HepG2 (cell line): ENCODE measurements at regions not wholly inside any gene's neighbourhood (a gene's known extent, or its start where the extent isn't known, plus 50 kb on each side); places are given as distances from the start of the nearest gene placed in this dataset.

ENCODE experiments used
- LBX2 ChIP-seq: sonication (generic); formaldehyde crosslinking; IDR thresholded peaks from 2 replicates; pipeline ENCODE4 v1.5.0; 2020; ENCODE audit warnings: missing genetic modification reagents, mild to moderate bottlenecking, borderline replicate concordance
- MLX ChIP-seq: IDR thresholded peaks from 2 replicates; pipeline ENCODE4 v1.6.1; 2016
- MYC ChIP-seq: sonication (generic); formaldehyde crosslinking; IDR thresholded peaks from 2 replicates; pipeline ENCODE4 v1.9.0; 2021; ENCODE audit warnings: missing genetic modification reagents, borderline replicate concordance
- NFATC3 ChIP-seq: sonication (generic); formaldehyde crosslinking; IDR thresholded peaks from 2 replicates; pipeline ENCODE4 v1.5.1; 2020; ENCODE audit warnings: mild to moderate bottlenecking, missing genetic modification reagents
- RAD51 ChIP-seq: fragments of 450-650 bp; IDR thresholded peaks from 2 replicates; pipeline ENCODE4 v1.6.1; 2016; ENCODE audit warnings: borderline replicate concordance
- SOX6 ChIP-seq, 2 experiments: fragments of 450-650 bp in 1 of 2; sonication (generic) in 1 of 2; formaldehyde crosslinking in 1 of 2; IDR thresholded peaks; 2 replicates each; pipeline versions ENCODE4 v1.4.0 to v1.6.1; 2017 to 2020; ENCODE audit warnings: antibody characterized with exemption in 1 of 2, mild to moderate bottlenecking in 1 of 2, missing genetic modification reagents in 1 of 2
- ZBTB1 ChIP-seq: sonication (generic); formaldehyde crosslinking; IDR thresholded peaks from 2 replicates; pipeline ENCODE4 v1.4.0; 2020; ENCODE audit warnings: missing genetic modification reagents, borderline replicate concordance
- ZNF501 ChIP-seq: sonication (generic); formaldehyde crosslinking; IDR thresholded peaks from 2 replicates; pipeline ENCODE4 v1.5.1; 2020; ENCODE audit warnings: mild to moderate bottlenecking, moderate library complexity, missing genetic modification reagents
- ZNF589 ChIP-seq: sonication (generic); formaldehyde crosslinking; conservative IDR thresholded peaks from 2 replicates; pipeline ENCODE4 v1.8.0; 2022; ENCODE audit warnings: mild to moderate bottlenecking, moderate library complexity, missing genetic modification reagents

- no peak for TF ChIP-seq SOX6 (IDR thresholded peaks at IDR 0.05)
- TF ChIP-seq SOX6 (CRISPR knock-in tag; IDR thresholded peaks at IDR 0.05): no peak
- no peak for TF ChIP-seq ZNF589
- TF ChIP-seq MLX (CRISPR knock-in tag): no peak
- TF ChIP-seq NFATC3 (CRISPR knock-in tag): no peak
- TF ChIP-seq RAD51: no peak
- no peak for TF ChIP-seq ZBTB1 (CRISPR knock-in tag)
- no peak for TF ChIP-seq ZNF501 (CRISPR knock-in tag)
- TF ChIP-seq MYC: no peak
- TF ChIP-seq LBX2 (CRISPR knock-in tag): no peak
These were observed 174.8 kb upstream of the BCL6 start for GRCh38 chr3:187920030-187920429.
